Breast epithelium (tissue), 4 donors: ENCODE measurements at regions not wholly inside any gene's neighbourhood (a gene's known extent, or its start where the extent isn't known, plus 50 kb on each side); places are given as distances from the start of the nearest gene placed in this dataset.

ENCODE experiments used
- DNase-seq, 2 donors: peaks; one replicate each; pipeline ENCODE4 v3.0.0-alpha.2; 2019; ENCODE audit warnings: low spot score in 2 of 2
- H3K27ac ChIP-seq, 2 donors: fragments of 200-600 bp; sonication (generic) in 1 of 2; one replicate each; pipeline ENCODE4 v1.5.1; 2016 to 2019; ENCODE audit warnings: mild to moderate bottlenecking in 1 of 2
- H3K27me3 ChIP-seq, 2 donors: fragments of 200-600 bp; sonication (generic) in 1 of 2; one replicate each; pipeline versions ENCODE4 v1.5.1 to v1.6.0; 2017 to 2019; ENCODE audit warnings: control low read depth in 1 of 2, mild to moderate bottlenecking in 1 of 2
- H3K36me3 ChIP-seq: fragments of 200-600 bp; one replicate; pipeline ENCODE4 v1.5.1; 2019
- H3K4me1 ChIP-seq, 2 donors: fragments of 200-600 bp; sonication (generic); one replicate each; pipeline ENCODE4 v1.5.1; 2016 to 2019; ENCODE audit warnings: control low read depth in 1 of 2
- H3K4me3 ChIP-seq, 3 donors: fragments of 200-600 bp; sonication (generic); 1 replicate in 2 of 3; 2 replicates in 1 of 3; pipeline ENCODE4 v1.5.1; 2016 to 2019; ENCODE audit warnings: mild to moderate bottlenecking in 3 of 3, moderate library complexity in 2 of 3
- H3K9me3 ChIP-seq, 2 donors: fragments of 200-600 bp; sonication (generic) in 1 of 2; one replicate each; pipeline ENCODE4 v1.5.1; 2016 to 2019; ENCODE audit warnings: control low read depth in 1 of 2
- POLR2A ChIP-seq: fragments of 450-650 bp; IDR thresholded peaks from one replicate; pipeline ENCODE4 v1.6.1; 2016; ENCODE audit warnings: antibody characterized with exemption, mild to moderate bottlenecking, moderate library complexity
- POLR2AphosphoS5 ChIP-seq, 3 donors: sonication (generic); formaldehyde crosslinking; IDR thresholded peaks; one replicate each; pipeline ENCODE4 v1.6.1; 2017; ENCODE audit warnings: antibody characterized with exemption in 3 of 3
- intact Hi-C: fragments of 100-400 bp; cut with DNase I; formaldehyde crosslinking; loops from one replicate; pipeline ENCODE4 v1.15.1; 2023; ENCODE audit warnings: low total_unique reads
- TF ChIP-seq, protein P1 (sequence below), 3 donors: fragments of 450-650 bp; IDR thresholded peaks; one replicate each; pipeline ENCODE4 v1.5.1; 2016 to 2017; ENCODE audit warnings: antibody characterized with exemption in 3 of 3, mild to moderate bottlenecking in 3 of 3, moderate library complexity in 3 of 3

DNA sequence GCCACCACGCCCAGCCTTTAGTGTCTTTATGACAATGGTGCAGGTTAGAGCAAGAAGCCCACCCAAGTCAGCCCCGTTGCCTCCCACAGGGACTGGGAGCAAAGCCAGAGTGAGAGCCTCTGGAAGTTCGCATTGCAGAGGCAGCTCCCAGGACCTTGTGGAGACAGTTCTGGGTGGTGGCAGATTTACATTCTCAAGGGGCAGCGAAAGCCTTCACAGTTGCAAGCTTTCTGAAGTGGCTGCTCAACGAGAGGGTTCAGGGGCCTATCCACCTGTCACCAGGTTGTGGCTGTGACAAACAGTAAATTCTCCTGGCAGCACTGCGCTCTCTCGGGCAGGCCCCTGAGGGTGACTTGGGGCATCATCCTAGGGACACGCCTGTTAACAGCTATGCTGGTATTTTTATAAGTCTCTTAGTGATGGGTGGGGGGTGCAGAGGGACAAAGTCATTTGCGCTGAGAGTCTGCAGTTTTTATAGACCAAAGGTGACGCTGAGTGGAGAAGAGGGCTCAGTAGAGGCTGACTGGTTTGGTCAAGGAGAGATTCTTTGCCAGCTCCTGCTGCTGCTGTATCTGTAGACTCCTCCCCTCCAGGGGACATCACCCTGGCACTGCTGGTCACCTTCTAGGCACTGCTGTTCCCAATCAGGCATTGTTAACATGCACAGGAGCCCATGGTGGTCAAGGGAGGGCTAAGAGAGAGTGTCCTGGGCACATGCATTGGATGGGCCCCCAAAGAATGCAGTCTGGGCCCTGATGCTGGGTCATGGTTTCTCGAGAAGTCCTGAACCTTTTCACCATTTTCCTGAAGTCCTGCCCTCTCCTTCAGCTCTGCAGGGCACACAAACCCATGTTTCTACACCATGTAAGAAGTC lies 57.5 kb upstream of the KLF13 start:
- peaks cover 0 to 1% of the 10 kb centered on the region in 2 donors for H3K4me1 ChIP-seq
- no peak overlapping the region for H3K4me3 ChIP-seq
- no peaks in the 10 kb centered on the region for H3K9me3 ChIP-seq
- H3K36me3 ChIP-seq: no peaks in the 10 kb centered on the region
- H3K27ac ChIP-seq: no peak overlapping the region
- no peak for TF ChIP-seq POLR2A
- TF ChIP-seq POLR2AphosphoS5 (IDR thresholded peaks at IDR 0.05): no peak
- TF ChIP-seq, protein P1, sequence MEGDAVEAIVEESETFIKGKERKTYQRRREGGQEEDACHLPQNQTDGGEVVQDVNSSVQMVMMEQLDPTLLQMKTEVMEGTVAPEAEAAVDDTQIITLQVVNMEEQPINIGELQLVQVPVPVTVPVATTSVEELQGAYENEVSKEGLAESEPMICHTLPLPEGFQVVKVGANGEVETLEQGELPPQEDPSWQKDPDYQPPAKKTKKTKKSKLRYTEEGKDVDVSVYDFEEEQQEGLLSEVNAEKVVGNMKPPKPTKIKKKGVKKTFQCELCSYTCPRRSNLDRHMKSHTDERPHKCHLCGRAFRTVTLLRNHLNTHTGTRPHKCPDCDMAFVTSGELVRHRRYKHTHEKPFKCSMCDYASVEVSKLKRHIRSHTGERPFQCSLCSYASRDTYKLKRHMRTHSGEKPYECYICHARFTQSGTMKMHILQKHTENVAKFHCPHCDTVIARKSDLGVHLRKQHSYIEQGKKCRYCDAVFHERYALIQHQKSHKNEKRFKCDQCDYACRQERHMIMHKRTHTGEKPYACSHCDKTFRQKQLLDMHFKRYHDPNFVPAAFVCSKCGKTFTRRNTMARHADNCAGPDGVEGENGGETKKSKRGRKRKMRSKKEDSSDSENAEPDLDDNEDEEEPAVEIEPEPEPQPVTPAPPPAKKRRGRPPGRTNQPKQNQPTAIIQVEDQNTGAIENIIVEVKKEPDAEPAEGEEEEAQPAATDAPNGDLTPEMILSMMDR (IDR thresholded peaks at IDR 0.05): no peak
- intact Hi-C loops: no loop called here
- peak in 1 of 2 donors; percentile 17 for DNase-seq
- no peaks in the 10 kb centered on the region for H3K27me3 ChIP-seq

DNA sequence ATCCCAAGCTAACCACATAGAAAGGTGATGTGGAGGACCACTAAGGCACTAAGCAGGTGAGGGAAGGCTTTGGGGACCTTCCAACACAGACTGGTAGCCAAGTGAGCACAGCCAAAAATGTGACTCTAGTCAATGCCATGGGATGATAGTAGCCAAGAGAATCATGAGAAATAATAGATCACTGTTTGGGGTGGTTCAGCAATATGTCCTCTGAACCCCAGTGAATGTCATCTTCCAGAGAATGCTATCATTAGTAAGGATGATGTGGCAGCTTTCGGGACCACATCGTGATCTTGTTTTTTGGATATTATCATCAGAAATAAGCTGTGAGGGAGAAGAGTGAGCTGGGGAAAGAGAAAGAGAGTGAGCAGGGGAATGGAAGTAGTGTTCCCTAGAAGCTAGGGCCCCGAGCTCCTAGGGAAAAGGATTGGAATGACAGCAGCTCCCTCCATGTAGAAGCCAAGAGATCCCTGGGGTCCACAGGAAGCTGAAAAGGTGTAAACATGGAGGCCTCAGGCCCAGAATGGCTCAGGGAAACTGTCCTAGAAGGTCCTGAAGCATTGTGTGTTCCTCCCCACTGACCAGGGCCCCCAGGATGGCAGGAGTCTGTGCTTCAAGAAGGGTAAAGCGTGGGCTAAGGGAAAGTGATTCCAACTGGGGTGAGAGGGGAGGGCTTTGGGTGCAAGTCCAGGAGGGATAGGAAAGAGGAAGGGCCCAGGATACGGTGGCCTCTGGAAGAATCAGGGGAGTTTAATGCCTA lies 56.6 kb upstream of the KLF13 start:
- TF ChIP-seq, protein P1 (IDR thresholded peaks at IDR 0.05): no peak
- TF ChIP-seq POLR2AphosphoS5 (IDR thresholded peaks at IDR 0.05) (no peak), POLR2A (no peak)
- H3K27ac ChIP-seq: no peak overlapping the region
- H3K4me3 ChIP-seq: no peak overlapping the region
- no peaks in the 10 kb centered on the region for H3K9me3 ChIP-seq
- H3K4me1 ChIP-seq: no peaks in the 10 kb centered on the region
- no peaks in the 10 kb centered on the region for H3K36me3 ChIP-seq
- intact Hi-C loops: no loop called here
- H3K27me3 ChIP-seq: no peaks in the 10 kb centered on the region
- peak; percentile 7 to 22 for DNase-seq

DNA sequence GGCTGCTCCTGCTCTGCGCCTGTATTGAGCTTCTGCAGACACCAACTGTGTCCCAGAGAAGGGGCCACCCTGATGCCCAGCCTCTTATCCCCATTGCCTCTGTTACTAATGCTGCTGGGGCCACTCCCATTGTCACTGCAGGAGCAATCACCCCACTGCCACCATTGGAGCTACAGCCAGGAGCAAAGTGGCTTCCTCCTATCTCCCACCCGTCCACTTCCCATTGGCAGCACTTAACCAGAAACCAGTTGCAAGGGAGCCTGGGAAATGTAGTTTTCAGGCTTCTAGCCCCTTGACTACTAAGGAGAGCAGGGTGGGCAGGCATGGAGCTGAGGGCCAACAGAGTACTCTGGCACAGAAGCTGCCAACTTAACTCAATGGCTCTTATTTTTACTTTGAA lies 55.9 kb upstream of the KLF13 start:
- no peaks in the 10 kb centered on the region for H3K27me3 ChIP-seq
- TF ChIP-seq, protein P1 (IDR thresholded peaks at IDR 0.05): no peak
- TF ChIP-seq POLR2AphosphoS5 (IDR thresholded peaks at IDR 0.05): no peak
- TF ChIP-seq POLR2A: no peak
- H3K4me1 ChIP-seq: no peaks in the 10 kb centered on the region
- H3K27ac ChIP-seq: no peak overlapping the region
- no peaks in the 10 kb centered on the region for H3K9me3 ChIP-seq
- no peak overlapping the region for H3K4me3 ChIP-seq
- H3K36me3 ChIP-seq: no peaks in the 10 kb centered on the region
- DNase-seq: peak in 1 of 2 donors; percentile 27
- intact Hi-C loops: no loop called here

DNA sequence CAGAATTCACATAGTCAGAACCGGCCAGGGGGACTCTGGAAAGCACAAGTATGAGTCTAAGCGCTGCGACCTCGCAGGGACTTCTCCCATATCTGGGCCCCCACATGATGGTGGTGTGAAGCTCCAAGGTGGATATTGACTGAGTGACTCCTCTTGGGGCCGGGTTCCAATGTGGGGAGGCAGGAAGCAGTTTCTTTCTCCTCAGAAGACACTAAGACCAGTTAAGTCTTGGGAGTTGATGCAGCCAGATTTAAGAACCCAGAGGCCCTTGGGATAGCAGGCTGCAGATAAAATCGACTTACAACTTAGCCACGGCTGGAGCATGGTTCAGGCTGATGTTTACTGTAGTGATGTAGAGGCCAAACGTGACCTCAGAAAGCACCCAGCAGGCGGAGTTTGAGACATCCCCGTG lies 55.4 kb upstream of the KLF13 start:
- DNase-seq: peak in 1 of 2 donors; percentile 49
- Histone ChIP-seq H3K27ac (no peak overlapping the region), H3K4me3 (no peak overlapping the region), H3K27me3 (no peaks in the 10 kb centered on the region), H3K4me1 (no peaks in the 10 kb centered on the region), H3K36me3 (no peaks in the 10 kb centered on the region), H3K9me3 (no peaks in the 10 kb centered on the region)
- TF ChIP-seq POLR2AphosphoS5 (IDR thresholded peaks at IDR 0.05): no peak
- TF ChIP-seq POLR2A: no peak
- TF ChIP-seq, protein P1 (IDR thresholded peaks at IDR 0.05): no peak
- intact Hi-C loops: no loop called here
